PC-9 (cell line): ENCODE measurements at regions not wholly inside any gene's neighbourhood (a gene's known extent, or its start where the extent isn't known, plus 50 kb on each side); places are given as distances from the start of the nearest gene placed in this dataset.

Source experiments
- BruUV-seq: library from RNA; stranded (reverse); fragments of 400-500 nt; replicated peaks from 2 replicates; lab custom pipeline; 2021; lab: Mats Ljungman, UMichigan
- CTCF ChIA-PET: fragments of 300-600 bp; sonication (Branson Sonifier 250); formaldehyde crosslinking; loops from one replicate; lab custom pipeline; 2022; ENCODE audit warnings: antibody characterized with exemption; lab: Charles Lee
- POLR2A ChIA-PET: fragments of 300-600 bp; sonication (Branson Sonifier 250); formaldehyde crosslinking; loops from one replicate; lab custom pipeline; 2022; ENCODE audit warnings: antibody characterized with exemption; ENCODE audit not compliant: unreplicated experiment; lab: Charles Lee
- DNase-seq, 2 experiments: peaks; one replicate each; pipeline versions ENCODE4 v3.0.0 to v3.0.0-alpha.2; 2015 to 2022; ENCODE audit warnings: mixed read lengths in 1 of 2
- H2AFZ ChIP-seq: fragments of 200-600 bp; sonication (generic); 2 replicates; pipeline ENCODE4 v1.8.1; 2017; ENCODE audit warnings: antibody characterized with exemption
- H3F3A ChIP-seq: fragments of 200-600 bp; sonication (generic); 2 replicates; pipeline ENCODE4 v1.8.1; 2017; ENCODE audit warnings: antibody characterized with exemption, mild to moderate bottlenecking, low read depth; ENCODE audit not compliant: insufficient read depth
- H3K27ac ChIP-seq: fragments of 200-600 bp; sonication (generic); 2 replicates; pipeline ENCODE4 v1.6.1; 2016; ENCODE audit warnings: mixed run types
- H3K27me3 ChIP-seq: fragments of 200-600 bp; sonication (generic); 2 replicates; pipeline ENCODE4 v1.6.1; 2016; ENCODE audit warnings: low read depth, mixed run types; ENCODE audit not compliant: insufficient read depth
- H3K36me3 ChIP-seq: fragments of 200-600 bp; sonication (generic); 2 replicates; pipeline ENCODE4 v1.6.1; 2016; ENCODE audit warnings: low read depth, mixed run types
- H3K4me1 ChIP-seq: fragments of 200-600 bp; sonication (generic); replicated peaks from 2 replicates; pipeline ENCODE4 v1.6.1; 2016; ENCODE audit warnings: mixed run types; ENCODE audit not compliant: insufficient read depth
- H3K4me2 ChIP-seq: fragments of 200-600 bp; sonication (generic); 2 replicates; pipeline ENCODE4 v1.6.1; 2017; ENCODE audit warnings: mixed run types
- H3K4me3 ChIP-seq: fragments of 200-600 bp; sonication (generic); 2 replicates; pipeline ENCODE4 v1.6.1; 2016; ENCODE audit warnings: mixed run types
- H3K79me2 ChIP-seq: fragments of 200-600 bp; sonication (generic); 2 replicates; pipeline ENCODE4 v1.6.1; 2017; ENCODE audit warnings: low read depth, mixed run types
- H3K9me2 ChIP-seq: fragments of 200-600 bp; sonication (generic); 2 replicates; pipeline ENCODE4 v1.8.1; 2017; ENCODE audit warnings: mild to moderate bottlenecking; ENCODE audit not compliant: insufficient read depth
- H3K9me3 ChIP-seq: fragments of 200-600 bp; sonication (generic); 2 replicates; pipeline ENCODE4 v1.8.1; 2016; ENCODE audit warnings: low read depth; ENCODE audit not compliant: insufficient read depth
- H4K20me1 ChIP-seq: fragments of 200-600 bp; sonication (generic); 2 replicates; pipeline ENCODE4 v1.8.1; 2017; ENCODE audit not compliant: insufficient read depth
- EZH2 ChIP-seq: fragments of 200-600 bp; sonication (generic); IDR thresholded peaks from 2 replicates; pipeline ENCODE4 v1.8.0; 2017; ENCODE audit warnings: antibody characterized with exemption, low read depth
- intact Hi-C: fragments of 100-400 bp; cut with micrococcal nuclease; formaldehyde crosslinking; loops from one replicate; pipeline ENCODE4 v1.10.0; 2022; ENCODE audit not compliant: unreplicated experiment
- TF ChIP-seq, protein P1 (sequence below): fragments of 200-600 bp; sonication (generic); conservative IDR thresholded peaks from 2 replicates; pipeline ENCODE4 v1.6.1; 2017; ENCODE audit warnings: mixed run types, antibody characterized with exemption, mild to moderate bottlenecking, moderate library complexity

DNA sequence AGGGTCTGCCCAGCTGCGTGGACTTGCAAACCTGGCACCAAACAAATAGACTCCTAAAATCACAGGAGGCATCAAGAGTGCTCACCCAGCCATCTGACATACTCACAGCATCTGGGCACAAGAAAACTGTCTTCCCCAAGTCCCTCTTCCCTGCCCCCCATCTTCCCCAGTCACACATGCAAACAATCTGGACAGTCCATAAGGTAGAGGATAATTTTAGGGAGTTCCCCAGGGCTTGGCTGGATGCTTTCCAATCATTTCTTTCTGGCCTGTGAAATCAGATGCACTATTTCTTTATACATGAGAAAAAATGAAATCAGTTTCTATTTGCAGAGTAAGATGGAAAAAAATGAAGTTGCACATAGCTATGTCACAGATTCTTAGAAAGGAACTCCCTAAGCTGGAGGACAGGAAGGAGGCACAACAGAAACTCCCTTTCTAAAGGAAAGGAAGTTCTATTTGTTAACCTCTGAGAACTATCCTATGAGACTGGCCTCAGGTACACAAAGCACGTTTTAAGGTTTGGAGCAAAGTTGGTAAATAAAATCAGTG is 342.3 kb downstream of the HNRNPD start:
- ChIA-PET CTCF (no interaction called here), POLR2A (no interaction called here)
- Histone ChIP-seq H3K27me3 (no peaks in the 10 kb centered on the region), H4K20me1 (no peaks in the 10 kb centered on the region), H3K9me3 (no peaks in the 10 kb centered on the region), H3K4me1 (no peaks in the 10 kb centered on the region), H3K4me3 (no peak overlapping the region), H3F3A (no peaks in the 10 kb centered on the region), H3K36me3 (no peaks in the 10 kb centered on the region), H3K79me2 (no peaks in the 10 kb centered on the region), H3K27ac (no peak overlapping the region), H2AFZ (no peak overlapping the region), H3K9me2 (no peaks in the 10 kb centered on the region), H3K4me2 (no peak overlapping the region)
- intact Hi-C loops = no loop called here
- BruUV-seq = no TSS peak
- no peak for TF ChIP-seq EZH2
- TF ChIP-seq, protein P1, sequence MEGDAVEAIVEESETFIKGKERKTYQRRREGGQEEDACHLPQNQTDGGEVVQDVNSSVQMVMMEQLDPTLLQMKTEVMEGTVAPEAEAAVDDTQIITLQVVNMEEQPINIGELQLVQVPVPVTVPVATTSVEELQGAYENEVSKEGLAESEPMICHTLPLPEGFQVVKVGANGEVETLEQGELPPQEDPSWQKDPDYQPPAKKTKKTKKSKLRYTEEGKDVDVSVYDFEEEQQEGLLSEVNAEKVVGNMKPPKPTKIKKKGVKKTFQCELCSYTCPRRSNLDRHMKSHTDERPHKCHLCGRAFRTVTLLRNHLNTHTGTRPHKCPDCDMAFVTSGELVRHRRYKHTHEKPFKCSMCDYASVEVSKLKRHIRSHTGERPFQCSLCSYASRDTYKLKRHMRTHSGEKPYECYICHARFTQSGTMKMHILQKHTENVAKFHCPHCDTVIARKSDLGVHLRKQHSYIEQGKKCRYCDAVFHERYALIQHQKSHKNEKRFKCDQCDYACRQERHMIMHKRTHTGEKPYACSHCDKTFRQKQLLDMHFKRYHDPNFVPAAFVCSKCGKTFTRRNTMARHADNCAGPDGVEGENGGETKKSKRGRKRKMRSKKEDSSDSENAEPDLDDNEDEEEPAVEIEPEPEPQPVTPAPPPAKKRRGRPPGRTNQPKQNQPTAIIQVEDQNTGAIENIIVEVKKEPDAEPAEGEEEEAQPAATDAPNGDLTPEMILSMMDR = no peak
- no peak for DNase-seq

DNA sequence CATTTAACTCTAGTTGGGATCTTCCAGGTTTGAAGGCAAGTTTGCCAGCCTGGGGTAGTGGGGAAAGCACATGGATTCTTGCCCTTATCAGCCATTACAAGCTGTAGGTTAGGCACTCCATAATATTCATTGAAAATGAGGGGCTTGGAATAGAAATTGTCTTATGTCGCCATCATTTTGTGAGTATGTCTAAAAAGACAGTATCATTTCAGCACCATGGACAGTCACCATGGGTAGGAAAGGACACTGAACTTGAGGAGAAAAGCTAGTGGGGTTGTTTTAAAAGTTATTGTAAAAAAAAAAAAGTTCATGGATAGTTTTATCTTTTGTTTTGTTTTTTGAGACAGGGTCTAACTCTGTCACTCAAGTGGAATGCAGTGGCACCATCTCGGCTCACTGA is 356.1 kb downstream of the HNRNPD start:
- H3K36me3 ChIP-seq = no peaks in the 10 kb centered on the region
- H3K4me2 ChIP-seq = no peak overlapping the region
- H2AFZ ChIP-seq = no peak overlapping the region
- H3K9me3 ChIP-seq = no peaks in the 10 kb centered on the region
- TF ChIP-seq, protein P1 = no peak
- no peak for TF ChIP-seq EZH2
- DNase-seq = no peak
- no peaks in the 10 kb centered on the region for H3K27me3 ChIP-seq
- H4K20me1 ChIP-seq = no peaks in the 10 kb centered on the region
- H3K9me2 ChIP-seq = no peaks in the 10 kb centered on the region
- no peaks in the 10 kb centered on the region for H3K4me1 ChIP-seq
- H3K4me3 ChIP-seq = no peak overlapping the region
- H3F3A ChIP-seq = no peaks in the 10 kb centered on the region
- no TSS peak for BruUV-seq
- POLR2A ChIA-PET = no interaction called here
- CTCF ChIA-PET = no interaction called here
- no peak overlapping the region for H3K27ac ChIP-seq
- H3K79me2 ChIP-seq = no peaks in the 10 kb centered on the region
- intact Hi-C loops = no loop called here

DNA sequence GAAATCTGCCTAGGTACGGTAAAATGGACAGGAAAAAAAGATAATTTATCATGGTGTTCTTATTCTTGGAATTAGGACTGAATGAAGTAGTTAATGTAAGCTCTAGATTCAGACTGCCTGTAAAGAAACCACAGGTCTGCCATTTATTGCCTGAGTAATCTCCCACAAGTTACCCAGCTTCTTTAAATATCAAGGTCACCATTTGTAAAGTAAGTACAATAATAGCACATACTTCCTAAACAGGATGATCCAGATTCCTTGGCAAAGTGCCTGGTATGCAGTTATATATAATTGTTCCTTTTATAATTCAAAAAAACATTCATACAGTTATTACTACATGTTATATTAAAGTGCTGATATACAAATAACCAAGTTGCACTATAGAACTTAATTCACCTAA is 368.6 kb downstream of the HNRNPD start:
- Histone ChIP-seq H3F3A (no peaks in the 10 kb centered on the region), H3K4me2 (no peak overlapping the region), H3K27ac (no peak overlapping the region), H3K4me1 (no peaks in the 10 kb centered on the region), H3K36me3 (no peaks in the 10 kb centered on the region), H3K79me2 (no peaks in the 10 kb centered on the region), H3K4me3 (no peak overlapping the region), H3K9me3 (no peaks in the 10 kb centered on the region), H2AFZ (no peak overlapping the region), H3K9me2 (no peaks in the 10 kb centered on the region), H4K20me1 (no peaks in the 10 kb centered on the region), H3K27me3 (no peaks in the 10 kb centered on the region)
- peak in 1 of 2 experiments; percentile 42 for DNase-seq
- no peak for TF ChIP-seq EZH2
- TF ChIP-seq, protein P1 = no peak
- ChIA-PET POLR2A (no interaction called here), CTCF (no interaction called here)
- intact Hi-C loops = no loop called here
- BruUV-seq = no TSS peak
